Mesenteric fat pad (tissue), 1 donor: ENCODE measurements at regions not wholly inside any gene's neighbourhood (a gene's known extent, or its start where the extent isn't known, plus 50 kb on each side); places are given as distances from the start of the nearest gene placed in this dataset.
A peak's percentile ranks its signal among the peaks of the same experiment; 100 is the strongest.

ENCODE experiments used
- DNase-seq: peaks from one replicate; pipeline ENCODE4 v3.0.0-alpha.2; 2020; ENCODE audit warnings: low spot score
- donor health status: DM: yes; HTN: yes; CAD: no.

GRCh38 chr3:124569761-124570160 lies 160.5 kb upstream of the UMPS start:
- peak; percentile 55 for DNase-seq

GRCh38 chr3:124570232-124570631 lies 160.0 kb upstream of the UMPS start:
- no peak for DNase-seq

- DNase-seq, result peak; percentile 53
Measured at GRCh38 chr3:124572851-124573405, 157.3 kb upstream of the UMPS start.

- DNase-seq, result peak; percentile 35
Measured at GRCh38 chr3:124574012-124574411, 156.2 kb upstream of the UMPS start.

- peak; percentile 35 for DNase-seq
Measured at GRCh38 chr3:124576565-124577493, 153.4 kb upstream of the UMPS start.

- DNase-seq, result peak; percentile 5
Measured at GRCh38 chr3:124577494-124578167, 152.6 kb upstream of the UMPS start.

- no peak for DNase-seq
Measured at GRCh38 chr3:124579641-124580040, 150.6 kb upstream of the UMPS start.

- no peak for DNase-seq
Measured at GRCh38 chr3:124582196-124582595, 148.1 kb upstream of the UMPS start.

GRCh38 chr3:124582621-124583395 lies 147.4 kb upstream of the UMPS start:
- DNase-seq, result peak; percentile 6

- DNase-seq, result no peak
Measured at GRCh38 chr3:124584245-124584551, 146.1 kb upstream of the UMPS start.

- DNase-seq, result peak; percentile 90
Measured at GRCh38 chr3:124584552-124585391, 145.5 kb upstream of the UMPS start.

- peak; percentile 57 for DNase-seq
Measured at GRCh38 chr3:124586126-124587052, 143.9 kb upstream of the UMPS start.

GRCh38 chr3:124587053-124587408 lies 143.2 kb upstream of the UMPS start:
- no peak for DNase-seq

GRCh38 chr3:124588036-124588435 lies 142.2 kb upstream of the UMPS start:
- DNase-seq, result no peak

- no peak for DNase-seq
Measured at GRCh38 chr3:124588794-124589193, 141.5 kb upstream of the UMPS start.

GRCh38 chr3:124591699-124592098 lies 138.6 kb upstream of the UMPS start:
- no peak for DNase-seq

- DNase-seq, result no peak
Measured at GRCh38 chr3:124592658-124593441, 137.4 kb upstream of the UMPS start.

GRCh38 chr3:124593442-124593829 lies 136.8 kb upstream of the UMPS start:
- DNase-seq, result no peak

GRCh38 chr3:124594581-124594980 lies 135.7 kb upstream of the UMPS start:
- DNase-seq, result no peak
